NCI-H526 (cell line): ENCODE measurements at regions not wholly inside any gene's neighbourhood (a gene's known extent, or its start where the extent isn't known, plus 50 kb on each side); places are given as distances from the start of the nearest gene placed in this dataset.

Source experiments
- DNase-seq, 2 experiments: peaks; one replicate each; lab custom pipeline; 2025; lab: John Stamatoyannopoulos, UW

DNA sequence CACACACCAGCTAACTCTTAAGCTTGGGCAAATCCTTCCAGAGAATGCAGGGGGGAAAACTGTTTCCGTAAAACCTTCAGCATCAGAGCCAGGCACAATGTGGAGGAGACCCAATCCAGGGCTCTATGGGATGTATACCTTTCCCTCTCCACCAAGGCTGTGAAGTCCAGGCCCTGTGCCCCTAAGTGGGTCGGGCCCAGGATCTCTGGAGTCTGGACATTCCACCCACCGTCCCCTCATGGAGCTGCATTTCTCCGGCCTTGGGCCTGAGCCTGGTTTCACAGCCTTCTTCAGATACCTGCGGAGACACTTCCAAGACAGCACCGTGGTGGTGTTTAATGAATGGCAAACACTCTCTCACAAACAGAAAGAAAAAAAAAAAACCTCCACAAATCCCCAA is 186.2 kb downstream of the URI1 start:
- DNase-seq, result no peak

DNA sequence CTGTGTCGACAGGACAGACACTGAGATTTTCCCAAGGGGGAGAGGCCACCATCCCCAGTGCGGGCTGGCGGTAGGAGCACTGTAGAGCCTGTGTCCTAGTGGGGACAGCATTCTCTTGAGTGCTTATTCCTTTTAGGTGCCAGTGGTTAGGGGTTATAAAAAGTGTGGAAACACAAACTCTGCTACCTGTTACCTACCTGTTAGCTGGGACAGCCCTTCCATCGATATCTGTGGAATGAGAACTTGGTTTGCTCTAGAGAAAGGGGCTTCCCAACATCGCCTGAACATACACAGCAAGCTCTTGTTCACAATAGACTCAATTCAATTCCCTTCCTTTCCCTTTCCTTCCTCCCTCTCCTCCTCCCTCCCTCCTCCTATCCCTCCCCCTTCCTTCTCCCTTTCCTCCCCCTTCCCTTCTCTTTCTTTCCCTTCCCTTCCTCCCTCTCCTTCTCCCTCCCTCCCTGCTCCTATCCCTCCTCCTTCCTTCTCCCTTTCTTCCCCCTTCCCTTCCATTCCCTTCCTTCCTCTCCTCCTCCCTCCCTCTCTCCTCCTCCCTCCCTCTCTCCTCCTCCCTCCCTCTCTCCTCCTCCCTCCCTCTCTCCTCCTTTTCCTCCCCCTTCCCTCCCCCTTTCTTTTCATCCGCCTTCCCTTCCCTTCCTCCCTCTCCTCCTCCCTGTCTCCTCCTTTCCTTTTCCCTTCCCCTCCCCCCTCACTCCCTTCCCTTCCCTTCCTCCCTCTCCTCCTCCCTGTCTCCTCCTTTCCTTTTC is 188.5 kb downstream of the URI1 start:
- DNase-seq, result no peak

DNA sequence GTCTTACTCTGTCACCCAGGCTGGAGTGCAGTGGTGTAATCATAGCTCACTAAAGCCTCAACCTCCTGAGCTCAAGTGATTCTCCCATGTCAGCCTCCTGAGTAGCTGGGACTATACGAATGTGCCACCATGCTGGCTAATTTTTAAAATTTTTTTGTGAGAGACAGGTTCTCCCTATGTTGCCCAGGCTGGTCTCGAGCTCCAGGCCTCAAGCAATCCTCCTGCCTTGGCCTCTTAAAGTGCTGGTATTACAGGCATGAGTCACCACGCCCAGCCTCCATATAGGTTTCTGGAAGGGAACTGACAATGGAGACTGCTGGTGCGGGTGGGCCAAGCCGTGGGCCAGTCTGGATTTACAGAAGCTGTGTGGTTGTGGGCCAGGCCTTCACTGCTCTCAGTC is 189.2 kb downstream of the URI1 start:
- no peak for DNase-seq

DNA sequence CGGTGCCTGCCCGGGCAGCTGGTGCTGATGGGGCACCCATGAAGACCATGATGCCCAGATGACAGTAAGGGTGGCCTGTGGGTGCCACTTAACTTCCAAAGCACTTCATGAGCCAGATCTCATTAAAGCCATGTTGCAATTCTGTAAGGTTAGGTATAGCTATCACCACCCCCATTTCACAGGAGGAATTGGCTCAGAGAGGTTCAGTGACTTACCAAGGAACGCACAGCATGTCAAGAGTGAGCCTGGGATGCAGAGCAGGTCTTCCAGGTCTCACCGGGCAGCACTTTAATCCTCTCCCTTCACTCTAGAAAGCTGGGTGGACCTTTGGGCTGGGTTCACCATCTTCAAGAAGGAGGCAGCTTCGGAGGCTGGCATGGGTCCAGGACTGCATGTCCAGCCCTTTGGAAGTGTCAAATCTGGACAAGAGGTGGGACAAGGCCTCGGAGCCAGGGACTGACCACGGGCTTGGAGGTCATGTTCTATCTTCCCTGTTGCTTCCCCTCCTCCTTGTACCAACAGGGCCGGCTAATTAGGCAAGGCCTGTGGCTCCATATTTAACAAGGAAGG is 189.8 kb downstream of the URI1 start:
- no peak for DNase-seq

DNA sequence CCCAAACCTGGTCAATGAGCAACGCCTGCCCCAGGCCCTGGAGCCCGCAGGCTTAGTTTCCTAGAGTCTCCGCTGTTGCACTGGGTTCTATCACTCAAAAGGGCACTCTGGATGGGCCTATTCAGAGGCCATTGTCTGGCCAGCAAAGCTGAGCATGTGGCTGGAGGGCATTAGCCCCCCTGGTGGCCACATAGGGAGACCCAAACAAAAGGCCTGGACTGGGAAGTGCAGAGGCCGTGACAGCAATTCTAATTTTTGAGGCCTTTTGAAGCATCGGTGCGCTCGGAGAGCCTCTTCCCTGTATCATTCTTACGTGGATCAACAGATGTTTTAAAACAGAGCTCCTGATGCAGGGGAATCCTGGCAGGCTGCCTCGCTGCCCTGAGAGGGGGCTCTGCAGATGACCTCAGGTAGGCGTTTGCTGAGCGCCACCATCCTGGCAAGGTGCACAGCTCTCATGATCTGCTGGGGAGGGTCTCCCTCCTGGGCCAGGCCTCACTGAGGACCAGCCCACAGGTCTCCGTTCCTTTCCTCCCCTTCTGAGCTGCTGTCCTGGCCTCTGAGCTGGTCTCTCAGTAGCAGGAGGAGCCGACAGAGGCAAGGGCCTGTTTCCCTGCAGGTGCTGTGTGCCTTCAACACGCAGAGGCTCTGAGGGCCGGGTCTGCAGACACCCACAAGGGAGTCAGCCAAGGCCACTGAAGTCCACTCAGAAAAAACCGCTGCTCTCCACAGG is 190.5 kb downstream of the URI1 start:
- no peak for DNase-seq

DNA sequence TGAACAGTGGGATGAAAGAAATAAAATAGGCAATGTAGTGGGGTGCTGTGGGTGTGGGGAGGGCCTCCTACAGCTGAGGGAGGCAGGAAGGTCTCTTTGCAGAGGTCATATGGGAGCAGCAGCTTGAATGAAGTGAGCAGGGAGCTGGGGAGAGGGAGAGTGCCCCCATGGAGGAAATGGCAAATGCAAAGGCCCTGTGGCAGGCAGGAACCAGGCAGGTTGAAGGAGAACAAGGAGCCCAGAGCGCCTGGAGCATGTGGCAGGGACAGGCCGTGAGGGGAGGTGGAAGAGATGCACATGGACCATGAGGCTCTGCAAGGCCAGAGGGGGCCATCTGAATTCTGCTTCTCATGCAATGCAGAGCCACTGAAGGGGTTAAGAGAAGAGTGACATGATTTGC is 191.8 kb downstream of the URI1 start:
- no peak for DNase-seq

DNA sequence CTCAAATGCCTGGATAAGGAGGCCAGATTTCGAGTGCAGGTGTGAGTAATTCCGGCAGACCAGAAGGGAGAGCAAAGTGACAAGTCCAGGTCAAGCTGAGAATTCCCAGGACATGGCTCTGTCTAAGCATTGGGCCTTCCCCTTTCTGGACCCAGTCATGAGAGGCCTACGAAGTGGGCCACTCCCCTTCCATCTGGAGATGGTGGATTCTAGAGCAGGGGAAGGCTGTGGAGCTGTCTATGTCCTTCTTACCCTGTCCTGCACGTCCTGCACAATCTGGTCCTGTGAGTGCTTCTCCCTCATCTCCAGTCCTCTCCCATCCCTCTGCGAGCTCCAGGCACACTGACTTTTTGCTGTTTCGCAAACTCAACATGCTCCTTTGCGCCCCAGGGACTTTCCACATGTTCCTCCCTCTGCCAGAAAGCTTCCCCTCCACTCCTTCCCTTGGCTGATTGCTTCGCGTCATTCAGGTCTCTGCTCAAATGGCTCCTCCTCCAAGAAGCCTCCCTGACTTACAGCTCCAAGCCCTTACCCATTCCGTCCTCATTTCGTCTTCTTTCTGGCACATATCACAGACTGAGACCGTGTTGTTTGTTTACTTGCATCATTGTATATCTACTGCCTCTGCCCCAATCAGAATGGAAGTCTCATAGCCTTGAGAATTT is 193.2 kb downstream of the URI1 start:
- no peak for DNase-seq

DNA sequence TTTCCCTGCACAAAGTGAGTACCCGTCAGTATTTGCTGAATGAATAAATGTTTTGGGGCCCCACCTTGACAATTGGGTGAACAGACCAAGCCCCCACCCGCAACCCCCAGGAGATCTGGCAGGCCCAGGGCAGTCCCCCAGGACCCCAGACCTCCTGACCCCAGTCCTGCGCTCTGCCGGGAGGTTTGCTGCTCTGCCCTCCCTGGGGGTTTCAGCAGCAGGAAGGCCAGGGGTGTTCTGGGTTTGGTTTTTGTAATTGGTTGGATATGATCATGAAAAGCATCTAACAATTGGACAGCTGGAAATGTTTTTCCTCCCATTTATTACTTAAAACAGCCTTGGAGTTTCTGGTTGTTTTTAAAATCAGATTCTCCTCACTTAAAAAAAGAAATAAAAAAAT is 193.8 kb downstream of the URI1 start:
- no peak for DNase-seq

DNA sequence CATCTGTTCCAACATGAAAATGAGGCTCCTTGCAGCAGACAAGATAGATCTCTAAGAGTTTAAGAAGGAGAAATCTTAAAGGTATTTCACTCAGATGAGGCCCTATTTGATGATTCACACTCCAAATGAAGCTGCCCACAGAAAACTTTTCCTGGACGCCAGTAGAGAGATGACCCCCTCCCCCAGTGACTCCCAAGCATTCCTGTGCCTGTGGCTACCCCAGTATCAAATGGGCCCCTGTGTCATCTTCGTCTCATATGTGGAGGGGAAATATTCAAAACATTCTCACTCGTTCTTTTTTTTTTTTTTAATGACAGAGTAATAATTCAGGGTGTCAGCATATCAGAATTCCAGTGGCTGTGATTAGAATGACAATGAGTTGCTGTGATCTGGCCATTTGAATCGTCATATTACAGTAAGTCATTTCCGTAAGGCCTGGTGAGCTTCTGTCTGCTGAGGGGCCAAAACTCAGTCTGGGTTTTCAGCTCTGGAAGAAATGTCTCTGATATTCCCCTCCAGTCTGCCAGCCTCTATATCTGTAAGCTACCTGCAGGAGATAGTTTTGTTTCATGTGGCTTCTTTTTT is 194.7 kb downstream of the URI1 start:
- DNase-seq, result no peak

DNA sequence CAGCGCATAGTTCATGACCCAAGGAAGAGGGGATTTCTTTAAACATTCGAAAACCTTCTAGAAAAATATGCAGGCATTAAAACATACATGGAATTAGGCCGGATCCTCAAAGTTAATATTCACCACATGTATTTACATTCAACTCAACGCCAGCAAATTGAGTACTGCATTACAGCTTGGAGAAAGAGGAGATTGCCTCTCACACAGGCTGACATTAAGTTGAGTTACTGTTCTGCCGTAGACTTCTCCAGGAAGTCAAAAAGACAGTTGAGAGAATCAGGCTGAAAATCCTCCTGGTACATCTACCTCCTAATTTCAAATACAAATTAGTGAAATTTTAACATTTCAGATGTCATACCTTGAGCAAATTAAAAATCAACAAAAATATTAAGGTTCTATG is 195.7 kb downstream of the URI1 start:
- no peak for DNase-seq

DNA sequence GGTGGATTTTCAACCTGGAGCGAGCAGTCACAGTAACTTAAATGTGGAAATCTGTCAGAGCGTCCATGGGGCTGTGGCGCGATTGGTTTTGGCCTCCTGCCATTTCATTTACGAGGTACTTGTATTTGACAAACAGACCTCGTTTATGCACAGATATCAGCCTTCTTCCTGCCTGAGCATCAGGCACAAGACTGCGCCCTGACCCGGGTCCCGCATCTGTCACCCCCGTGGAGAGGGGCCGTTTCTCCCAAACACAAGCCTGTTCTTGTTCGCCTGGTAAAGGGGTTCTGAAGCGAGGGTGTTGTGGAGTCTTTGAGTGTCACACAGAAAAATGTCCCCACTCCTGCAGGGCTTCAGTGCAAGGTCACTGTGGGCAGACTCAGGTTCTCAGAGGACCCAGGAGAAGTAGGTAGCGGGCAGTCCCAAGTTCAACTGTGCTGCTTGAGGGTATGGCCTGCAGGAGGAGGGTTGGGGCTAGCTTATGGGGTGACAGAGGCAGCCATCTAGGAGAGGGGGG is 202.3 kb downstream of the URI1 start:
- no peak for DNase-seq

DNA sequence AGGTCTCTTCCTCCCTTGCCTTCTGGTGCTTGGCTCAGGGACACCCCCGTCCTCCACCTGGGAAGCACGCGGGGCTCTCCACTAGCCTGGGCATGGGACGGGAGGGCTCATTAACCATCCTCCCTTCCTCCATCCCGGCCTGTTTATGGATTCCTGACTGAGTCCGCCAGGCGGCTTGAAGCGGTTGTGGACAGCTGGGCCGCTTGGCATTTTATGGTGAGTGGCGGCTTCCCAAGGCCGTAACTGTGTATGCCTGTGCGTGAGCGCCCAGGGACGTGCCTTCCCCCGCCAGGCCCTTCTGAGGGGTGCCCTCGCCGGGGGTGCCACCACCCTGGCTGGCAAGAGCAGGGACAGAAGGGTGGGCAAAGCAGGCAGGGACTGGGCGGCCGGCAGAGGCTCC is 202.8 kb downstream of the URI1 start:
- DNase-seq, result no peak

DNA sequence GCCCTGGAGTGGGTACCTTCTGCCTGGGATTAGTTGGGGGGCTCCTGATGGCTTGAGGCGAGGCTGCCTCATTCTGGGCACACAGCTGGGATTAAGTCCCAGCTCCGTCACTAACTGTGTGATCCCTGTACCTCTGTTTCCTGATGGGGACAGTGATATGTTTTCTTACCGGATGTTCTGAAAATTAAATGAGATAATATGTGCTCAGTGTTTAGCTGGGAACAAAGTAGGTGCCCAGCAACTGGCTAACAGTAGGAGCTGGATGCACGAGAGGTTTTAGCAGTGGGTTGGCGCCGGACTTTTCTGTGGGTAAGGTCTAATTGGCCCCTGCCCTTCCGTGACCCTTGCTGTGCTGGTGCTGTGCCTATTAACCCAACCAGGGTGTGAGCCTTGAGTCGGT is 203.4 kb downstream of the URI1 start:
- DNase-seq, result no peak

DNA sequence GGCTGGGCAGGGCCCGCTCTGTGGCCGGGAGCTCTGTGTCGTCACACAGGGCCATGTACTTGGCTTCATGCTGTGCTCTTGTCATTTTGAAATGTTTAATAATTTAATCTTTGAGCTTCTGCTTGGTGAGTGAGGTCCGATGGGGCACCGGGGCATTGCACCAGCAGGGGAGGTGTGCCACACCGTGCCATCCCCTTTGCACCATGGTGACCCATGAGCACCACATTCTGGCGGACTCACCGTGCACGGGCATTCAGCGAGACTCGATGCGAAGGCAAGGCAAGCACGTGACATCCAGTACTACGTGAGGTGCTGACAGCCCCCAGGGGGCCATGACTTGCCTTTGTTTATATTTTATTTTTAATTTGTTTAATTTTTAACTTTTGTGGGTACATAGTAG is 204.3 kb downstream of the URI1 start:
- no peak for DNase-seq

DNA sequence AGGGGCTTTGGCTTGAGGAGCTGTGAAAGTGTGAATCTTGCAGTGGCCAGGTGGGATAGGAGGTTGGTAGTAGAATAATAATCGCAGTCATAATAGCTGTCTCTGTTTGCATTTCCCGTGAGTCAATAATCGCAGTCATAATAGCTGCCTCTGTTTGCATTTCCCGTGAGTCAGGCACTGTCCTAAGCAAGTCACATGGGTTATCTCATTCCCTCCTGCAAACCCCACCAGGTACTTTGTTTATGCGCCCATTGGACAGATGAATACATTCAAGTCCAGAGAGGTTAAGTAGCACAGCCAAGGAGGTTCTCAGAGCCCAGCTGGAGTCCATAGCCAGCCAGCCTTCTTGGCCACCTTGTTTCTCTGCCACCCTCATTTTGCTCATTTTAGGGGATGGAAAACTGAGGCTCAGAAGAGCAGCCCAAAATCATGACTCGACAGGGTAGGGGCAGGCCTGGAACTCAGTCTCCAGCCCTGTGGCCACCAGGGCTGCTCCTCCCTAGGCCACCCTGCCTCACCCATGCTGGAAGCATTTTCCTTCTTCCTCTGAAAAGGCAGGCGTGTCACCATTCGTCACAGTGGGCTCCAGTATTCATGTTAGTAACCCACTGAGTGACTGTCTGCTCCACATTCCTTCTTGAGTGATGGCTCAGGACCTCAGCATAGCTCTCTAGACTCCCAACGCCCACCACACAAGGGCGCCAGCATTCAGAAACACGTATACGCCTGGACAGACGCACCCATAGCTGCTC is 206.2 kb downstream of the URI1 start:
- peak; percentile 83 to 84 for DNase-seq

DNA sequence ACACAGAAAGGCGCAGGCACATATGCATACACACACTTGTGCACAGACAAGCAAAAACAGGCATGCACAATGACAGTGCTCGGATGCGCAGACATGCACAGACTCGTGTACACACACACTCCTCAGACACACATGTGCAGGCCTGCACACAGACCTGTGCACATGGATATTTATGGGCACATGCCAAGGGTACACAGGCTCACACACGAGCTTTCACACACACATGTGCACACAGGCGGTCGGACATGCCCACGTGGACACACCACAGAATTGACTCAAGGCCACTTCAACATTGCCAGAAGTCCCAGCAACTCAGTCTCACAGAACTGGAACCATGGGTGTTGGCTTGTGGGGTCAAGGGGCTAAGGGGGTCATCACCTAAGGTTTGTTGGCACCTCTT is 206.8 kb downstream of the URI1 start:
- no peak for DNase-seq

DNA sequence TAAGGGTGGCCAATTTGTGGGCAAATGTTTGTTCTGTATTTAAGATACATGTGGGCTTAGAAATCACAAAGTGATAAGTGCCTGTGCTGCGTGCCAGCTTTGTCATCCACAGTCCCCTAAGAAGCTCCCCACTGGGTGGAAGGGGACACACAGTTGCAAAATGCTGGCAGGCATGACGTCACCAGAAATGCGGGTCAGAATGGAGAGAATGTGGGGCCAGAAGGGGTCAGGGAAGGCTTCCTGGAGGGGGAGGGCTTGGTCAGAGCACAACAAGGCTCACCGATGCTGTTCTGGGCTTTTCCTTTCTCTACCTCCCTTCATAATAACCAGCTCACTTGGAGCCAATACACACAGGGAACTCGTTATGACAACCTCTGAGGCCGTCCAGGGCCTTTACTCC is 207.3 kb downstream of the URI1 start:
- DNase-seq, result no peak

DNA sequence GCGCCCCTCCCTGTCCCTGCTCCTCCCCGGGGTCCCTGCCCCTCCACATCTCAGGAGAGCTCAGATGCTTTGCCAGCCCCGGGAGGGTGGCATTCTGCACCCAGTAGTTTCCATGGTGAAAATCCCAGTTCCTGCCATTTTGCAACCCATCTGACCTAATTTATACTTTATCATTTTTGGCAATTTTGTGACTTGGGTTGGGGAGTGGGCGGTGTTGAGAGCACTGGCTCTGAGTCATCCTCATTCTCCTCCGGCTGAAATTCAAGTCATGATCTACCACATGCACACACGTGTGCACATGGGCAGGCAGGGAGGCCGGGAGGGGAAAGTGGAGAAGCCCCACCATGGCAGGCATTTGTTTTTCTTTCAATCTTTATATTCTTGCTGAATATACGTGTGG is 208.6 kb downstream of the URI1 start:
- DNase-seq, result no peak

DNA sequence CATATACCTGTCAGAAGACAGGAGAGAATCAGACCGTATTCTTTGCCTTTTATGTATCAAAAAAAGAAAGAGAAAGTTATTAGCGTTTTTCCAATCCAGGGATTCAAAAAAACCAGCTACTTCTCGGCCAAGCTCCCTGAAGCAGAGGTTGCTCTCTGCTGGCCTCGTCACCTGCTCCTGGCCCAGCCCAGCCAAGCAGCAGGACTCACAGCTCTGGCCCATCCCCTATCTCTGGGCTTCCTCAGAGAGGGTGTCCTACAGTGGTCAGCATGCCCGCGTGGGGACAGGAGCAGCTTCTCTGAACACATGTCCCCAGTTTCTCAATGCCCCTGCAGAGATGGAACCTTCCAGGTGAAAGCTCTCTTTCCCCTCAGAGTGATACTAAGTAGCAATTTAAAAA is 209.0 kb downstream of the URI1 start:
- DNase-seq, result no peak

DNA sequence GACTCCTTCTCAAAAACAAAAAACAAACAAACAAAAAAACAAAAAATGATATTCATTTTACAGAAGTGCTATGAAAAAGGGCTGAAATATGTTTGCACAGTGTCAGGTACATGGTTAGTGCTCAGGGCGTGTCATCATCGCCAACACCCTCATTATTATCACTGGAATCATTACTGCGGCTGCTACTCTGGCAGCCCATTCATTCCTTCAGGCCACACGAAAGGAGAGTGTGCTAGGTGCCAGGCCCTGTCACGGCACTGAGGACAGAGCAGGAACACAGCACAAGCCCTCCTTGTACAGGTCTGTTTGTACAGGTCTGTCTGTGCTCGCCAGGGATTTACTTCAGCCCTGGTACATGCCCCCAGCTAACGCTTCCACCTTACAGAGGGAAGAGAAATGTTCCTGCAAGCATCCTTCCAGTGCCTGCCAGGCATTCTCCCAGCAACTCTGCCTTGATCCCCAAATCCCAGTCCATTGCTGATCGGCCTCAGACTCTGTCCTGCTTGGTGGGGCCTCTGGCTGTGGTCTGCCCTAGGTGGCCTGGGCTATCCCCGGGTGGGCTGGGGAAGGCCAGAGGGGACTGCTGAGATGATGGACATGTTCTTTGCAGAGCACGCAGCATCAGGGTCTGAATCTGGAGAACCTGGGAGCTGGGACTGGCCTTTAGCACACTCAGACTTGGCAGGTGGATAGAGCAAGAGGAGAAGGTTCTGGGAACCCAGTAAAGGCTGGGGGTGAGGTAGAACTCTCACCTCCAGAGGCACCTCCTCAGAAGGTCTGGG is 210.7 kb downstream of the URI1 start:
- no peak for DNase-seq
